Mammary epithelial cell (primary cell): ENCODE measurements at regions not wholly inside any gene's neighbourhood (a gene's known extent, or its start where the extent isn't known, plus 50 kb on each side); places are given as distances from the start of the nearest gene placed in this dataset.
"Not testable (repeated sequence)": the region's sequence is repeated elsewhere in the genome, so short reads cannot be mapped to it uniquely, and the experiment has no call there.

Source experiments
- CTCF ChIP-seq, 2 donors: IDR thresholded peaks in 1 of 2; conservative IDR thresholded peaks in 1 of 2; 2 replicates each; pipeline ENCODE4 v1.5.1; 2011 to 2012; ENCODE audit warnings: inconsistent platforms in 2 of 2, low read length in 2 of 2, mild to moderate bottlenecking in 2 of 2, control low read depth in 1 of 2, low read depth in 1 of 2; ENCODE audit not compliant: insufficient read depth in 1 of 2; ENCODE audit errors: extremely low read depth in 1 of 2
- EZH2 ChIP-seq: IDR thresholded peaks from 2 replicates; pipeline ENCODE4 v1.6.1; 2012; ENCODE audit warnings: low read length, inconsistent platforms, borderline replicate concordance

DNA sequence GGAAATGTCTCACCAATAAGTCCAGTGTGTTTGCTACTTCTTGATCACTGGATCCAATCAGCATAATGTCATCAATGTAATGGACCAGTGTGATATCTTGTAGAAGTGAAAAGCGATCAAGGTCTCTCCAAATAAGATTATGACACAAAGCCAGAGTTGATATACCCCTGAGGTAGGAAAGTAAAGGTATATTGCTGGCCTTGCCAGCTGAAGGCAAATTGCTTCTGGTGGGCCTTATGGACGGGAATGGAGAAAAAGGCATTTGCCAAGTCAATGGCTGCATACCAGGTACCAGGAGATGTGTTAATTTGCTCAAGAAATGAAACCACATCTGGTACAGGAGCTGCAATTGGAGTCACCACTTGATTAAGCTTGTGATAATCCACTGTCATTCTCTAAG lies 158.5 kb downstream of the CYP26A1 start:
- not testable (repeated sequence) for TF ChIP-seq EZH2; CTCF (conservative IDR thresholded peaks at IDR 0.05 in 1 of 2, IDR thresholded peaks at IDR 0.05 in 1 of 2; ENCODE audit: extremely low read depth in 1 of 2, insufficient read depth in 1 of 2, low read depth in 1 of 2, low read length in 2 of 2)
